ENCODE measurements at regions not wholly inside any gene's neighbourhood (a gene's known extent, or its start where the extent isn't known, plus 50 kb on each side); places are given as distances from the start of the nearest gene placed in this dataset.

GRCh38 chr9:78874061-78874460 is 577.1 kb downstream of the PSAT1 start:
- TF ChIP-seq CTCF (IDR thresholded peaks at IDR 0.05) = no peak
- TF ChIP-seq ZFX (IDR thresholded peaks at IDR 0.05; ENCODE audit: borderline replicate concordance) = no peak

Data from 22Rv1 (cell line).